CD4-positive, alpha-beta T cell treated with Interleukin-17A for 1 hour (primary cell): ENCODE measurements at regions not wholly inside any gene's neighbourhood (a gene's known extent, or its start where the extent isn't known, plus 50 kb on each side); places are given as distances from the start of the nearest gene placed in this dataset.

ENCODE experiments used
- DNase-seq: peaks from one replicate; pipeline ENCODE4 v3.0.0-alpha.2; 2020

DNA sequence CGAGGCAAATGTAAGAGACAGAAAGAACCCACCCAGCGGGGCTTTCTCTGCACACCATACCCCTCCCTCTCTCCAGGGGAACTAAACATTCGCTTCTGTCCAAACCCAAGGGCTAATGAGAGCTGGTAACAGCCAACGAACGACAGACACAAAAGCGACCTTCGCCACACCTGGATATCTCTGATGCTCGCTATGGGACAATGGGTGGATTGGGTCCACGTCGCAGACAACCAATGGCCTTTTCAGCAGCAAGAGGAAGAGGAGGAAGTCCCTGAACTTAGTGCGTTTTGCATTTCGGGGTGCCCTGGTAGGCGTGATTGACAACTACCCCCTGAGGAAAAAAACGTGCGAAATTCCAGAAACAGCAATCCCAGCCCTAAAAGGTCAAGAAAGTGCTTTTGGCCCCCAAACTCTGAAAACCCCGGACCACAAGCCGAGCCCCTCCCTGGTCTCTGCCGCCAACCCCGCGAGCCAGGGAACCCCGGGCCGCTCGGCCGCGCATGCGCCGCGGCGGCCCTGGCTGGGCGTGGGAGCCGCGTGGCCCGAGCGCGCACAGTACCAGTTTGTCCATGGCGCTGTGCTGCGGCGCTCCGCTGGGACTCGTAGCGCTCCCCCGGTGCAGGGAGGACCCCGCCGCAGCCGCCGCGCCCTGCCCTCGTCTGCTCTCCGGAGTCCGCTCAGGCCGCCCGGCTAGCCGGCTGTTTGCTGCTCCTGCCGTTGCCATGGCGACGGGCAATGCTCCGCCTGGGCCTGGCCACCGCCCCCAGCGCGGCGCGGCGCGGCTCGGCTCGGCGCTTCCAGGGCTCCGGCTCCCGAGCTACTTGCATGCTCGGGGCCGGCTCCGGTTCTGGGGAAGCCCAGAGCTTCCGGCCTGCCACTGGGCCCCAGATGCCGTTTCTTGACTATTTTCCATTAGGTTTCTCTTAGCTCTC is 66.9 kb upstream of the DNAH5 start:
- peak; percentile 1 for DNase-seq

DNA sequence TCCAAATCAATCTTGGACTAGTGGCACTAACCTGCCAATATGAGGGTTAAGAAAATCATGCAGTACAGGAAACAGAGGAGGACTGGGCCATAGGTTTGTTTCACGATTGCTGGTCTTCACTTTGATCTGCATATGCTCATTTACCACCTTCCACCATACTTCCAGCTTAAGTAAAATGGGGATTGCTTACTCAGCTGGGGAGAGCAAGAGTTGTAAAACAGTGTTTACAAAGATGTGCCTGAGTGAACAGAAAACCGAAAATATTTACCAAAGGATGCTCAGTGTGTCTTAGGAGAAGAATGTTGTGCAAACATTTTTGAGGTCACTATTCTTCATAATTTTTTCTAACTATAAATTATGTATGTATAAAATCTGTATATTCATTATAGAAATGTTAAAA is 65.1 kb upstream of the DNAH5 start:
- no peak for DNase-seq

DNA sequence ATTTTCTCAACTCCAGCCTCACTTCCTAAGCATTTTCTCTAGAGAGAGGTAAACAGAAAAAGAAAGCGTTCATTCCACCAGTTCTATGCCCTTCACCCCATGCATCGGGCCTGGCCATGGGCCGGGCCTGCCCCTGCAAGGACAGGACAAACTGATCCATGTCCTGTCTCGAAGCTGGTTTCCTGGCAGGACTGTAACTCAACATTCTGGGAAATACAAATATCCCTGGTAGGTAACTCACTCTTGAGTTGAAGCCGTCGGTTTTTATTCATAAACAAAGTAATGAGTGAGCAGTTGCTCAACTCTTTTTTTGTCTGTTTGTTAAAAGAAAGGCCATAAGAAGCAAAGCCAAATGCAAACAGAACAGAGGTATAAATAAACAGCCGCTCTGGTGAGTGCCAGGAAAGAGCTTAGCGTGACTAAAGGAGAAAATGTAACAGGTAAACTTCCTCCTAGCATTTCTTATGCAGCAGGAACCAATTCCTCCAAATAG is 64.4 kb upstream of the DNAH5 start:
- DNase-seq: no peak

DNA sequence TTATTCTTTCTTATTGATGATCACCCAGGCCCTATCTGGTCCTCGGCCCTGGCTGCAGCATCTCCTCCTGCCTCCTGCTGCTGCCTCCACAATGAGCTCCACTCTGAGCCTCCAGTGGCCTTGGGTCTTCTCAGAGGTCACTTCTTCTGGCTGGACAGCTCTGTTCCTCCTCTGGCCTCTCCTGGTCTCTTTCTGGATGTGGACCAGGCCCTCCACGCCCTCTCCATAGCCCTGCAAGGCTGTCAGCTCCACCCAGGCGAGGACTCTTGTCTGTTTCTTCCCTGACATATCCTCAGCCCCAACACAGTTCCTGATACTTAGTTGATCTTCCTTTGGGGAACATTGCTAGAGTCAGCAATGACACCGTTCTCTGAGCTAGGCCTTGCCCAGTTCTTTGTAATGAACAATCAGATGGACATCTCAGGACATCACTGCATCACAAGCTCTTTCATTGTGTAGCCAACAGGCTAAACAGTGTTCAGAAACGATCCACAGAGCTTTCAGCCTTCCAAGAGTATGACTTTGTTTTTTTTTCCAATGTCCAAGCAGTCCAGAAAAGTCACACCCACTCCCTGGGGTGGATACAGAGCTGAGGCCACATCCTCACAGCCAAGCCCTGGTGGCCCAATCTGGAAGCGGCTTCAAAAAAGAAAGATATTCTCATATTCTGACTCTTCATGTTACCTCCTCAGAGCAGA is 62.5 kb upstream of the DNAH5 start:
- no peak for DNase-seq

DNA sequence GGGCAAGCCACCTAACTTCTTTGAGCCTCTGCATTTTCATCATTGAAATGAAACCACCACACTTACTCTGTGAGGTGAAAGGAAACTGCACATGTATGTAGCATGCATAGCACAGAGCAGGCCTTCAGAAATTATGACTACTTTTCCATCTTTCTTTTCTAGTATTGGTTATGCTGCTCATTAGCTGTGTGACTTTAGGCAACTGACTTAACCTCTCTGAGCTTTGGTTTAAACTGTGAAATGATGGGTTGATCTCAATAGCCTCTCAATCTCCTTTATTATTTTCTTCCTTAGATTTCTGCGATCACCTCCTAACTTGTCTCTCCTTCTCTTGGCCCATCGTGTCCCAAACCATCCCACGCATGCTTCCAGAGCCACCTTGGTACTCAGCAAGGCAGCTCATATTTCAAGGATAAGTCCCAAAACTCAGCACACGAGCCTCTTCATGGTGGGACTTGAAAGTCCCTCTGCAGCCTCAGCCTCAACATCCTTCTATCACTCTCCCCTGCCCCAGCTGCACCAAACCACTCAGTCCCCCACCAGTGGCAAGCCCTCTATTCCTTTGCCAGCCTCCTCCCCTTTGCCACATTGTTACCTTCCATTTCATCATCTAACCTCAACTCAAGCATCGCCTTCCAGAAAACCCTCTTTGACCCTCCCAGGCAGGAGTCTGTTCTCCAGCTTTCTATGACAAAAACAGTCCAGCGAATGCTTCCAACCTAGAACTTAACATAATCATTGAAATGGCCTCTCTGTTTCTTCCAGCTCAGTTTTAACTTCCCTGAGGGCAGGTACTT is 60.3 kb upstream of the DNAH5 start:
- no peak for DNase-seq

DNA sequence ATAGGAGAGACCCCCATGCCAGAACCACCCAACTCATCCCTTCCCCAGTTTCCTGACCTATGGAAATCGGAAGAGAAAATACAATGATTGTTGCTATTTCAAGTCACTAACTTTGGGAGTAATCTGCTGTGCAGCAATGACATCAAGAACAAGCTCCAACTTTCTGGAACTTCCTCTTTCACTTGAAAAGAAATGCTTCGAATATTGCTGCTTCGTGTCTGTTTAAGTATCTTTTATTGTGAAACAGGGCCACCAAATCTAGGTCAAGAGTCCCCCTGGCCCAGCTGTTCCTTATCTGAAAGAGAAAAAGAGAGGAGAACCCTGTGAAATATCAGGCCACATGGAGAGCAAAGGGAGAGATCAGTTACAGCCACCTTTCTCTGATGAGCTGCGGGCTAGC is 59.4 kb upstream of the DNAH5 start:
- DNase-seq: no peak

DNA sequence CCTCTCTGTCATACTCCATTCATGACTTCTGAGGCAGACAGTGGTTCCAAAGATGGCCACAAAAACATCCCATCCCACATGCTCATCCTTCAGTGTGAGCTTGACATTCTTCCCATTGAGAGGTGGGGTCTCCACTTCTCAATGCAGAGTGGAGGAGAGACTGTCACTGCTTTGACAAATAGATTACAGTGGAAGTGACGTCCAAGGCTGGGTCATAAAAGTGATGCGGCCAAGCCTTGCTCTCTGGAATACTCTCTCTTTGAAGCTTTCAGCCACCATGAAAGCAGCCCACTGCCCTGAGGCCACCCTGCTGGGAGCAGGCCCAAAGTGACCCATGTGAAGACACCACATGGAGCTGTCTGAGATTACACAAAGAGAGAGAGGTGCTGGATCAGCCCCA is 59.0 kb upstream of the DNAH5 start:
- no peak for DNase-seq

DNA sequence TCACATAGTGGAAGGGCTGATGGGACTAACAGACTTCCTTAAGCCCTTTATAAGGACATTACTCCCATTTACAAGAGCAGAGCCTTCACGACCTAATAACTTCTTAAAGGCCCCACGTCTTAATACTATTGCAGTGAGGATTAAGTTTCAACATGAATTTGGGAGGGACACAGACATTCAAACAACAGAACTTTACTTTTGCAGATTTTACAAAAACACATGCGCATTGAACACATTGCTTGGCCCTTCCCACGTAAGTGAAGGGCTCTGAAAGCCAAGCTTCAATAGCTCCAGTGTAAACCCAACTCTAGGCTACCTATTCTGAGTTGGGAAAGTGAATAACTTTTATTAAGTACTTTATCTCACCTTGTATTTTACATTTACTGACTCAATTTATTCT is 53.8 kb upstream of the DNAH5 start:
- no peak for DNase-seq

DNA sequence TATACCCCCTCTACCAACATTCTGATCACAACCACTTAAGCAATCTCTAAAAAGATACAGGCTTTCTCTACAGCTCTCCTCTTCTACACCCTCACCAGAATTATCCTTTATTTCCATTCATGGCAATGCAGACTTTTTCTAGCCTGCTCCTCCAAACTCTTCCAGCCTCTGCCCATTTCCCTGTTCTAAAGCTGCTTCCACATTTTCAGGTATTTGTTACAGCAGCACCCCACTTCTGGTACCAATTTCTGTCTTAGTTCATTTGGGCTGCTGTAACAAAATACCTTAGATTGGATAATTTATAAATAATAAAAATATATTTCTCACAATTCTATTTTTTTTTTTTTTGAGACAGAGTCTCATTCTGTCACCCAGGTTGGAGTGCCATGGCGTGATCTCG is 53.0 kb upstream of the DNAH5 start:
- DNase-seq: no peak

DNA sequence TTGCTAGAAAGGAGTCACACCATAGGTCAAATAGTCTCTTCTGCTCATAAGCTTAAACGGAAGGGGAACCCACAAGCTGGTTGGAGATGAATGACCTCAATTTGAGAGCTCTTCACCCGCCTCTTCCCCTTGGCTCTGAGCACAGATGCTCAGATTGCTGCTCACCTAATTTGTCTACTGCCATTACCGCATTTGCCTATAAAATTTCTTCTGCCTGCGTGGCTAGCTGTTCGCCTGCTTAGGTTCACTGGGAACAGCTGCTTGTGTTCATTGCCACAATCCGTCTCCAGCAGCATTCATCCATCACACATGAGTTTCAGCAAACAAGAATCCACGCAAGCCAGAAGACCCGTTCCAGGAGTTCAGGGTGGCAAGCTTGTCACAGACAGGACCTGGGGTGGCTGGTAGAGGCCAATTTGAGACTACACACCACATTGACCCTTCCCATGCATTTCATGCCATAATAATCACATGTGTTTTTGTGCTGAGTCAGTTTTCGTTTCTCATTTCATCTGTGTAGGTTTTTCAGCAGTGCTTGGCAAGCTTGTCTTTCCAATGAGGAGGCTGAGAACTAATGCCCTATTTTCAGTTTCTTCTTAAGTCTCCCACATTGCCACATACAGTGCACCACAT is 50.2 kb upstream of the DNAH5 start:
- DNase-seq: no peak
